Neural crest cell (in vitro differentiated cells): ENCODE measurements at regions not wholly inside any gene's neighbourhood (a gene's known extent, or its start where the extent isn't known, plus 50 kb on each side); places are given as distances from the start of the nearest gene placed in this dataset.

ENCODE experiments used
- DNase-seq: peaks from one replicate; pipeline ENCODE4 v3.0.0; 2021; ENCODE audit warnings: low read depth, mixed read lengths, low spot score
- H3K27ac Mint-ChIP-seq: one replicate; pipeline ENCODE4 v1.8.0; 2021; ENCODE audit warnings: mild to moderate bottlenecking, mixed read lengths; ENCODE audit not compliant: unreplicated experiment
- H3K27me3 Mint-ChIP-seq: 2 replicates; pipeline ENCODE4 v1.8.0; 2021; ENCODE audit warnings: low read depth, mild to moderate bottlenecking, mixed read lengths
- H3K36me3 Mint-ChIP-seq: 2 replicates; pipeline ENCODE4 v1.8.0; 2021; ENCODE audit warnings: low read depth, mild to moderate bottlenecking, mixed read lengths
- H3K4me1 Mint-ChIP-seq: 2 replicates; pipeline ENCODE4 v1.8.0; 2021; ENCODE audit warnings: mixed read lengths
- H3K4me3 Mint-ChIP-seq: one replicate; pipeline ENCODE4 v1.8.0; 2021; ENCODE audit warnings: mild to moderate bottlenecking, mixed read lengths
- H3K9me3 Mint-ChIP-seq: 2 replicates; pipeline ENCODE4 v1.8.0; 2021; ENCODE audit warnings: mixed read lengths
- TF ChIP-seq, protein P1 (sequence below): fragments of 200-600 bp; sonication (generic); conservative IDR thresholded peaks from 2 replicates; pipeline ENCODE4 v1.5.0; 2021; ENCODE audit warnings: antibody characterized with exemption, mild to moderate bottlenecking

DNA sequence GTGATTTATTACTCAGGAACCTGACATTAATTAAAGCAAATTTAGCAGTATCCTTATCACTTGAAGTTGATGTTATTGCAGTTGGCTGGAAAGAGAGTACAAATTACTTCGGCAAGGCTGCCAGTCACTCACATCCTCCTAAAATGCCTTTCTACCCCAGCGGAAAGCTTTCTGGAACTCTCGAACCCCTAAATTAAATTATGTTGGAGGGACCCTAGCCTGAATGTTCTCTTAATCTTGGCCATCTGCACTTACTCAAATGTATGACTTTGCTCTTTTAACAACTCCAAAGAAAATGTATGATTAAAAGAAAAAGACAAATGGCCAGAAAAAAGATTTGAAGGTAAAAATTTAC, 242.6 kb upstream of the USP25 start:
- Mint-ChIP-seq H3K36me3 (no peaks in the 10 kb centered on the region), H3K27ac (no peak overlapping the region), H3K4me3 (no peak overlapping the region), H3K4me1 (peaks cover 11% of the 10 kb centered on the region), H3K9me3 (no peaks in the 10 kb centered on the region), H3K27me3 (no peaks in the 10 kb centered on the region)
- TF ChIP-seq, protein P1, sequence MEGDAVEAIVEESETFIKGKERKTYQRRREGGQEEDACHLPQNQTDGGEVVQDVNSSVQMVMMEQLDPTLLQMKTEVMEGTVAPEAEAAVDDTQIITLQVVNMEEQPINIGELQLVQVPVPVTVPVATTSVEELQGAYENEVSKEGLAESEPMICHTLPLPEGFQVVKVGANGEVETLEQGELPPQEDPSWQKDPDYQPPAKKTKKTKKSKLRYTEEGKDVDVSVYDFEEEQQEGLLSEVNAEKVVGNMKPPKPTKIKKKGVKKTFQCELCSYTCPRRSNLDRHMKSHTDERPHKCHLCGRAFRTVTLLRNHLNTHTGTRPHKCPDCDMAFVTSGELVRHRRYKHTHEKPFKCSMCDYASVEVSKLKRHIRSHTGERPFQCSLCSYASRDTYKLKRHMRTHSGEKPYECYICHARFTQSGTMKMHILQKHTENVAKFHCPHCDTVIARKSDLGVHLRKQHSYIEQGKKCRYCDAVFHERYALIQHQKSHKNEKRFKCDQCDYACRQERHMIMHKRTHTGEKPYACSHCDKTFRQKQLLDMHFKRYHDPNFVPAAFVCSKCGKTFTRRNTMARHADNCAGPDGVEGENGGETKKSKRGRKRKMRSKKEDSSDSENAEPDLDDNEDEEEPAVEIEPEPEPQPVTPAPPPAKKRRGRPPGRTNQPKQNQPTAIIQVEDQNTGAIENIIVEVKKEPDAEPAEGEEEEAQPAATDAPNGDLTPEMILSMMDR = no peak
- no peak for DNase-seq

DNA sequence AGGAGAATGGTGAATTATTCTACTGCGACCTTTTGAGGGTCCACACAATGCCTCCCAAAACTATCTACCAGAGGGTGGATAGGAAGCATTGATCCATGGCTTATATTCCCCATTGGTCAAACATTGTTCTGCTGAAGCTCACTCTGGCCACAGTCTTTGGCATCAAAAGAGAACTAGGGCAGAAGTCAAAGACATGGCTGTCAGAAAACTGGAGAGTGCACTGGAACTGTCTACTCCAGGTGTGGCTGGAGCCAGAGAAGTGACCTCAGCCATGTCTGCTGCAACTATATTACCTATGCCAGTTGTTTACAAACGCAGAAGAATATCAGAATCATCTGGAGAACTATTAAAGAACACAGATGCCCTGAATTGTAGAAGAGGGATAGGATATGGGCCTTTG, 238.7 kb upstream of the USP25 start:
- Mint-ChIP-seq H3K27me3 (no peaks in the 10 kb centered on the region), H3K27ac (no peak overlapping the region), H3K4me1 (no peaks in the 10 kb centered on the region), H3K4me3 (no peak overlapping the region), H3K9me3 (no peaks in the 10 kb centered on the region), H3K36me3 (no peaks in the 10 kb centered on the region)
- DNase-seq = no peak
- TF ChIP-seq, protein P1 = no peak

DNA sequence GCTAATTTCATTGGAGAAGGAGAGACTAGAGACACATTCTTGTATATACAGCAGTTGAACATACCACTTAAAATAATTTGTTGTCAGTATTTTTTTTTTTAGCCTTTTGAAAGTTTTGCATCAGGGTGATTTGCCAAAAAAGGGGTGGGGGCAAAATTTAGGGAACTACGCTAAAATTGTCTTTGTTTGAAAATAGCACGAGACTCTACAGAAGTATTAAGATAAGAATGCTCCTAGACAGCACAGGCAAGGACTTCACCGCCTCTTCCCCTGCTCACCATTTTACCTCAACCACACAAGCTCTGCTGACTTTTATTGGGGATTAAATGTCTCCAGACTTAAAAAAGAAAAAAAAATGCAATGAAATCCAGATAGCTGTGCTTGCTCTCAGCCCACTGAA, 236.1 kb upstream of the USP25 start:
- H3K36me3 Mint-ChIP-seq = no peaks in the 10 kb centered on the region

DNA sequence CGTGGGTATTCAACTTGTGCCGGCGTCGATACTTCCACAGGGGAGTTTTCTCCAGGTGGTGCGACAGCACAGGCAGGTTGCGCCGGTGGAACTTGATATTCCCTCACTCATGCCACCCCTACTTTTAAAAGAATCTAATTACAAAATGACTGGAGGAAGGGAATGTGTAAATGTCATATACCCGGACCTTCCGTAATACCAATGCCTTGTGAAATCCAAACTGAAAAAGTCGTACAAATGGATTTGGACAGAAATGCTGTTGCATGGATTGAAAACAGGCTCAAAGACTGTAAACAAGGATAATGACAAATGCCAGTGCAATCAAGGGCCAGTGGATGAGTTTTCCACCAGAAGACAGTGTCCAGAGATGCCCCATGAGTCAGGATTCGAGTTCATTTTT, 235.3 kb upstream of the USP25 start:
- TF ChIP-seq, protein P1 = no peak
- Mint-ChIP-seq H3K4me1 (no peaks in the 10 kb centered on the region), H3K36me3 (no peaks in the 10 kb centered on the region), H3K27me3 (no peaks in the 10 kb centered on the region), H3K27ac (no peak overlapping the region), H3K4me3 (no peak overlapping the region), H3K9me3 (no peaks in the 10 kb centered on the region)
- DNase-seq = no peak

More for the DNA sequence above, 236.1 kb upstream of the USP25 start:
- no peaks in the 10 kb centered on the region for H3K9me3 Mint-ChIP-seq
- no peak overlapping the region for H3K27ac Mint-ChIP-seq
- no peak for DNase-seq
- H3K27me3 Mint-ChIP-seq = no peaks in the 10 kb centered on the region
- no peaks in the 10 kb centered on the region for H3K4me1 Mint-ChIP-seq
- no peak overlapping the region for H3K4me3 Mint-ChIP-seq
- TF ChIP-seq, protein P1 = no peak

DNA sequence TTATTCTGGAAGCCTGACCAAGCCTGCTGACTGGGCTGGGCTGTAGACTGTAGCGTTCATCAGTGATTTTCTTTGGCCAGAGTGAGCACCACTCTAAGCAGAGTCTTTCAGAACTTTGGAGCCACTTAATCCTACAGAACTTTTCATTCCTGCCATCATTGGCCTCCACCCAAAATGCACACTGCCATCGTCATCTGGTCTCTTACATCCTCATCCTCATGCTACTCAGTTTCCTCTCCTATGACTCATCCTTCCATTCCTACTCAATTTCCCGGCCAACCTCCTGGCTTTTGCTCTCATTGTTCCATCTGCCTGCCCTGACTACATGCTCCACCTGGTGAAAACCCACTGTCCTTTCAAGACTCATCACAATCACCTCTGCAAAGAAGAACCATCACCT, 233.8 kb upstream of the USP25 start:
- Mint-ChIP-seq H3K27me3 (no peaks in the 10 kb centered on the region), H3K4me3 (no peak overlapping the region), H3K9me3 (no peaks in the 10 kb centered on the region), H3K27ac (no peak overlapping the region), H3K36me3 (no peaks in the 10 kb centered on the region), H3K4me1 (no peaks in the 10 kb centered on the region)
- no peak for DNase-seq
- TF ChIP-seq, protein P1 = no peak

DNA sequence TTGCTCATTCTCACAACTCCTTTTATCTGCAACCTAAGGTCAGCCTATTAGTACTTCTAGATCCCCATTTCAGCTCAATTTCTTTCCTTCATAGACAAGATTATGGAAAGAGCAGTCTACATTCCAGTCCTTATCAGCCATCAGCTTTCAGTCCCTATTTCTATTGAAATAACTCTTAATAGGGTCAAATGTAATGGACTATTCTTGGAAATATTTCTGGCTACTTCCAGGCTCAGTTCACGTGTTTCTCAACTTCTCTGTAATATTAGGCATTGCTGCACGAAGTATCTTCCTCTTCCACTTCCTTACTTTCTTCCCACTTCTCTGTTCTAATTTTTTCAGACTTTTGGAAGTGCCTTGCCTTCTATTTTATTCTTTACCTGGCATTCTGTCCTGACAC, 232.9 kb upstream of the USP25 start:
- no peaks in the 10 kb centered on the region for H3K27me3 Mint-ChIP-seq
- H3K4me1 Mint-ChIP-seq = no peaks in the 10 kb centered on the region
- H3K4me3 Mint-ChIP-seq = no peak overlapping the region
- no peaks in the 10 kb centered on the region for H3K36me3 Mint-ChIP-seq
- DNase-seq = no peak
- H3K9me3 Mint-ChIP-seq = no peaks in the 10 kb centered on the region
- TF ChIP-seq, protein P1 = no peak
- H3K27ac Mint-ChIP-seq = no peak overlapping the region
